Mesenchymal stem cell (in vitro differentiated cells and primary cell): ENCODE measurements at regions not wholly inside any gene's neighbourhood (a gene's known extent, or its start where the extent isn't known, plus 50 kb on each side); places are given as distances from the start of the nearest gene placed in this dataset.

Source experiments
- DNase-seq: peaks from one replicate; pipeline ENCODE4 v3.0.0-alpha.2; 2013
- H2AFZ ChIP-seq: one replicate; pipeline ENCODE4 v1.6.1; 2013; ENCODE audit warnings: low read depth, mild to moderate bottlenecking, control low read depth, inconsistent platforms, low read length, moderate library complexity
- H2AK5ac ChIP-seq: 2 replicates; pipeline ENCODE4 v1.6.1; 2013; ENCODE audit warnings: low read length, moderate library complexity, mild to moderate bottlenecking, inconsistent platforms; ENCODE audit not compliant: severe bottlenecking
- H2BK120ac ChIP-seq: one replicate; pipeline ENCODE4 v1.6.1; 2013; ENCODE audit warnings: low read depth, mild to moderate bottlenecking, inconsistent platforms, low read length, moderate library complexity
- H2BK12ac ChIP-seq, 2 experiments: one replicate each; pipeline ENCODE4 v1.6.1; 2013; ENCODE audit warnings: inconsistent platforms in 2 of 2, low read length in 2 of 2, mild to moderate bottlenecking in 2 of 2, moderate library complexity in 2 of 2, control low read depth in 1 of 2
- H2BK15ac ChIP-seq: one replicate; pipeline ENCODE4 v1.6.1; 2013; ENCODE audit warnings: mild to moderate bottlenecking, low read depth, inconsistent platforms; ENCODE audit not compliant: poor library complexity, severe bottlenecking
- H2BK5ac ChIP-seq: 2 replicates; pipeline ENCODE4 v1.6.1; 2013; ENCODE audit warnings: low read depth, mild to moderate bottlenecking, low read length, control low read depth, inconsistent platforms; ENCODE audit not compliant: poor library complexity, severe bottlenecking
- H3K14ac ChIP-seq, 2 experiments: one replicate each; pipeline ENCODE4 v1.6.1; 2013; ENCODE audit warnings: inconsistent platforms in 2 of 2, low read length in 2 of 2, control low read depth in 1 of 2, mild to moderate bottlenecking in 1 of 2, moderate library complexity in 1 of 2
- H3K18ac ChIP-seq, 2 experiments: one replicate each; pipeline ENCODE4 v1.6.1; 2013; ENCODE audit warnings: inconsistent platforms in 2 of 2, low read length in 2 of 2, control low read depth in 1 of 2, low read depth in 1 of 2, mild to moderate bottlenecking in 1 of 2
- H3K23ac ChIP-seq, 2 experiments: one replicate each; pipeline ENCODE4 v1.6.1; 2013; ENCODE audit warnings: inconsistent platforms in 2 of 2, low read length in 2 of 2, mild to moderate bottlenecking in 2 of 2, moderate library complexity in 2 of 2, control low read depth in 1 of 2
- H3K27ac ChIP-seq: 2 replicates; pipeline ENCODE4 v1.5.1; 2013; ENCODE audit warnings: mild to moderate bottlenecking, moderate library complexity, low read length, control low read depth, inconsistent platforms; ENCODE audit not compliant: poor library complexity, severe bottlenecking
- H3K27me3 ChIP-seq, 2 experiments: 2 replicates each; pipeline versions ENCODE4 v1.6.1 to v1.7.0; 2013; ENCODE audit warnings: low read length in 2 of 2, mild to moderate bottlenecking in 2 of 2, moderate library complexity in 2 of 2, control low read depth in 1 of 2, inconsistent platforms in 1 of 2; ENCODE audit not compliant: control insufficient read depth in 1 of 2, insufficient read depth in 1 of 2
- H3K36me3 ChIP-seq, 2 experiments: 2 replicates each; pipeline versions ENCODE4 v1.6.1 to v1.7.0; 2013; ENCODE audit warnings: low read length in 2 of 2, control low read depth in 1 of 2, inconsistent platforms in 1 of 2, low read depth in 1 of 2, mild to moderate bottlenecking in 1 of 2; ENCODE audit not compliant: insufficient read depth in 2 of 2, control insufficient read depth in 1 of 2
- H3K4ac ChIP-seq, 2 experiments: one replicate each; pipeline ENCODE4 v1.6.1; 2013; ENCODE audit warnings: inconsistent platforms in 2 of 2, low read length in 2 of 2, mild to moderate bottlenecking in 2 of 2, moderate library complexity in 2 of 2, control low read depth in 1 of 2, low read depth in 1 of 2
- H3K4me1 ChIP-seq: 2 replicates; pipeline ENCODE4 v1.6.1; 2013; ENCODE audit warnings: low read depth, low read length, control low read depth; ENCODE audit not compliant: control insufficient read depth, insufficient read depth
- H3K4me2 ChIP-seq: 2 replicates; pipeline ENCODE4 v1.6.1; 2013; ENCODE audit warnings: low read length, mild to moderate bottlenecking, inconsistent platforms; ENCODE audit not compliant: poor library complexity, severe bottlenecking
- H3K4me3 ChIP-seq, 2 experiments: 2 replicates each; pipeline versions ENCODE4 v1.5.1 to v1.7.0; 2013; ENCODE audit warnings: low read length in 2 of 2, mild to moderate bottlenecking in 2 of 2, control low read depth in 1 of 2, low read depth in 1 of 2; ENCODE audit not compliant: insufficient read depth in 1 of 2
- H3K79me1 ChIP-seq: replicated peaks from 2 replicates; pipeline ENCODE4 v1.6.1; 2013; ENCODE audit warnings: mild to moderate bottlenecking, control low read depth, low read length, inconsistent platforms; ENCODE audit not compliant: poor library complexity, severe bottlenecking
- H3K9ac ChIP-seq: 2 replicates; pipeline ENCODE4 v1.7.0; 2013; ENCODE audit warnings: mild to moderate bottlenecking, low read length, moderate library complexity
- H3K9me3 ChIP-seq: 2 replicates; pipeline ENCODE4 v1.7.0; 2013; ENCODE audit warnings: mild to moderate bottlenecking, low read length; ENCODE audit not compliant: control insufficient read depth
- H4K8ac ChIP-seq: one replicate; pipeline ENCODE4 v1.6.1; 2013; ENCODE audit warnings: inconsistent platforms, mild to moderate bottlenecking, low read length, moderate library complexity
- H4K91ac ChIP-seq: one replicate; pipeline ENCODE4 v1.6.1; 2013; ENCODE audit warnings: mild to moderate bottlenecking, low read length, inconsistent platforms
- WGBS: methylation state at CpG from one replicate; pipeline ENCODE4 v1.1.7; 2013; ENCODE audit warnings: mixed read lengths; 5-methylcytosine and 5-hydroxymethylcytosine counted together

DNA sequence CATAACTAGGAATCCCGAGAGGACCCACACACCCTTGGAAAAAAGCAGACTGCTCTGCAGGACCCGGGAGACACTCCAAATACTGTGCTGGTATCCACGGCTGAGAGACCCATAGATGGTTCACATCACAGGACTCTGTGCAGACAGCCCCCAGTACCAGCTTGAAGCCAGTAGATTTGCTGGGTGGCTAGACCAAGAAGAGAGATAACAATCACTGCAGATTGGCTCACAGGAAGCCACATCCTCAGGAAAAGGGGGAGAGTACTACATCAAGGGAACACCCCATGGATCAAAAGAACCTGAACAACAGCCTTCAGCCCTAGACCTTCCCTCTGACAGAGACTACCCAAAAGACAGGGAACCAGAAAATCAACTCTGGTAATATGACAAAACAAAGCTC lies 223.8 kb upstream of the LRATD1 start:
- Histone ChIP-seq H2BK12ac (no peak overlapping the region), H3K27ac (no peak overlapping the region), H3K36me3 (no peaks in the 10 kb centered on the region), H3K14ac (no peak overlapping the region), H2AK5ac (no peak overlapping the region), H2BK5ac (no peak overlapping the region), H3K23ac (no peak overlapping the region), H2AFZ (no peak overlapping the region), H2BK15ac (no peak overlapping the region), H3K79me1 (no peaks in the 10 kb centered on the region), H3K27me3 (no peaks in the 10 kb centered on the region), H3K4me3 (no peak overlapping the region), H3K18ac (no peak overlapping the region), H3K4me2 (no peak overlapping the region), H3K4me1 (no peaks in the 10 kb centered on the region), H4K91ac (no peak overlapping the region), H3K9me3 (peaks cover 6% of the 10 kb centered on the region), H2BK120ac (no peak overlapping the region), H4K8ac (no peak overlapping the region), H3K4ac (no peak overlapping the region), H3K9ac (no peak overlapping the region)
- no peak for DNase-seq
- 60% methylated on average over 3 of the region's 3 CpGs for WGBS

GRCh38 chr2:14417551-14417950 lies 215.0 kb upstream of the LRATD1 start:
- no peaks in the 10 kb centered on the region for H3K79me1 ChIP-seq
- no peak overlapping the region for H2AK5ac ChIP-seq
- WGBS: 70% methylated on average over 4 of the region's 4 CpGs
- no peak overlapping the region for H2BK5ac ChIP-seq
- no peak overlapping the region for H2AFZ ChIP-seq
- no peak overlapping the region for H3K27ac ChIP-seq
- H3K4me1 ChIP-seq: no peaks in the 10 kb centered on the region
- H3K4ac ChIP-seq: no peak overlapping the region
- DNase-seq: no peak
- no peak overlapping the region for H4K8ac ChIP-seq
- no peak overlapping the region for H2BK12ac ChIP-seq
- no peak overlapping the region for H2BK15ac ChIP-seq
- no peak overlapping the region for H3K14ac ChIP-seq
- no peak overlapping the region for H3K9ac ChIP-seq
- no peak overlapping the region for H3K23ac ChIP-seq
- H3K36me3 ChIP-seq: no peaks in the 10 kb centered on the region
- peaks cover 6% of the 10 kb centered on the region for H3K9me3 ChIP-seq
- no peaks in the 10 kb centered on the region for H3K27me3 ChIP-seq
- no peak overlapping the region for H3K4me2 ChIP-seq
- no peak overlapping the region for H3K4me3 ChIP-seq
- no peak overlapping the region for H4K91ac ChIP-seq
- H2BK120ac ChIP-seq: no peak overlapping the region
- no peak overlapping the region for H3K18ac ChIP-seq

- Histone ChIP-seq H2BK120ac (no peak overlapping the region), H3K18ac (no peak overlapping the region), H4K91ac (no peak overlapping the region), H3K9me3 (peaks cover 3% of the 10 kb centered on the region), H3K4me2 (no peak overlapping the region), H3K23ac (no peak overlapping the region), H2AK5ac (no peak overlapping the region), H3K79me1 (no peaks in the 10 kb centered on the region), H3K4me1 (no peaks in the 10 kb centered on the region), H2BK5ac (no peak overlapping the region), H2BK15ac (no peak overlapping the region), H3K27ac (no peak overlapping the region), H3K4me3 (no peak overlapping the region), H2AFZ (no peak overlapping the region), H2BK12ac (no peak overlapping the region), H3K27me3 (no peaks in the 10 kb centered on the region), H3K14ac (no peak overlapping the region), H4K8ac (no peak overlapping the region), H3K4ac (no peak overlapping the region), H3K9ac (no peak overlapping the region), H3K36me3 (no peaks in the 10 kb centered on the region)
- DNase-seq: no peak
Observed at GRCh38 chr2:14418115-14418514, 214.4 kb upstream of the LRATD1 start.

DNA sequence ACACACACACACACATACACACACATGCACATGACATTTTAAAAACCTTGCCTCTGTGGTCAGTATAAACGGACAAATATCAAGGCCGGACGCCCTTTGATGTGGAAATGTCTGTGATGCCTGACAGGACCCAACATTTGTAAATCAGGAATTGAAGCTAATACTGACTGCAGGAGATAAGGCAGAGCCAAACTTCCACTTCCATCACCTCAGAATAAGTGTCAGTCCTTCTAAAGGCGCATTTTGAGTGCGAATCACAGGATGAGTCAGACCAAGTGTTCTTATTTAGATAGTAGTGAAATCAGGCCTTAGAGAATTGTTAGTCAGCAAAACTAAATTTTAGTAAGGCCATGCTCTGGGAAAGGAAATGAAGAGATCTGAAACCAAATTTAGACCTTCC lies 211.7 kb upstream of the LRATD1 start:
- peak overlapping the region; percentile 22 for H3K9ac ChIP-seq
- H3K27ac ChIP-seq: no peak overlapping the region
- no peaks in the 10 kb centered on the region for H3K9me3 ChIP-seq
- H3K4me1 ChIP-seq: no peaks in the 10 kb centered on the region
- no peak overlapping the region for H4K91ac ChIP-seq
- H2AK5ac ChIP-seq: no peak overlapping the region
- no peak overlapping the region for H2BK5ac ChIP-seq
- H4K8ac ChIP-seq: no peak overlapping the region
- no peak overlapping the region for H3K14ac ChIP-seq
- H3K23ac ChIP-seq: no peak overlapping the region
- WGBS: 76% methylated on average over 5 of the region's 5 CpGs
- H3K27me3 ChIP-seq: no peaks in the 10 kb centered on the region
- H3K36me3 ChIP-seq: no peaks in the 10 kb centered on the region
- H3K79me1 ChIP-seq: no peaks in the 10 kb centered on the region
- H3K4ac ChIP-seq: no peak overlapping the region
- H3K18ac ChIP-seq: no peak overlapping the region
- DNase-seq: no peak
- no peak overlapping the region for H3K4me3 ChIP-seq
- no peak overlapping the region for H2BK12ac ChIP-seq
- no peak overlapping the region for H2AFZ ChIP-seq
- no peak overlapping the region for H3K4me2 ChIP-seq
- no peak overlapping the region for H2BK15ac ChIP-seq
- H2BK120ac ChIP-seq: no peak overlapping the region
